Loucy (cell line): ENCODE measurements at regions not wholly inside any gene's neighbourhood (a gene's known extent, or its start where the extent isn't known, plus 50 kb on each side); places are given as distances from the start of the nearest gene placed in this dataset.

Experiments
- H2AFZ ChIP-seq: fragments of 200-600 bp; sonication (generic); 2 replicates; pipeline ENCODE4 v1.6.0; 2016; ENCODE audit warnings: antibody characterized with exemption, mild to moderate bottlenecking, low read length, moderate library complexity
- H3F3A ChIP-seq: fragments of 200-600 bp; 2 replicates; pipeline ENCODE4 v1.6.0; 2016; ENCODE audit warnings: antibody characterized with exemption, low read depth, mild to moderate bottlenecking
- H3K27me3 ChIP-seq: fragments of 200-600 bp; sonication (generic); 2 replicates; pipeline ENCODE4 v1.6.1; 2014; ENCODE audit warnings: low read length, mild to moderate bottlenecking; ENCODE audit not compliant: insufficient read depth, poor library complexity, severe bottlenecking
- H3K36me3 ChIP-seq: fragments of 200-600 bp; sonication (generic); 2 replicates; pipeline ENCODE4 v1.6.1; 2016; ENCODE audit warnings: low read length; ENCODE audit not compliant: insufficient read depth
- H3K4me1 ChIP-seq: fragments of 200-600 bp; sonication (generic); 2 replicates; pipeline ENCODE4 v1.5.1; 2014; ENCODE audit warnings: low read length, mild to moderate bottlenecking; ENCODE audit not compliant: insufficient read depth, poor library complexity, severe bottlenecking
- H3K4me2 ChIP-seq: fragments of 200-600 bp; sonication (generic); 2 replicates; pipeline ENCODE4 v1.6.0; 2014; ENCODE audit warnings: antibody characterized with exemption, low read length, low read depth, mild to moderate bottlenecking; ENCODE audit not compliant: poor library complexity, severe bottlenecking
- H3K4me3 ChIP-seq: fragments of 200-600 bp; sonication (generic); 2 replicates; pipeline ENCODE4 v1.5.1; 2014; ENCODE audit warnings: low read length, mild to moderate bottlenecking, mixed read lengths; ENCODE audit not compliant: poor library complexity, severe bottlenecking
- H3K79me2 ChIP-seq: fragments of 200-600 bp; sonication (generic); 2 replicates; pipeline ENCODE4 v1.6.1; 2014; ENCODE audit warnings: low read length; ENCODE audit not compliant: insufficient read depth
- H3K9ac ChIP-seq: fragments of 200-600 bp; sonication (generic); 2 replicates; pipeline ENCODE4 v1.6.0; 2014; ENCODE audit warnings: mild to moderate bottlenecking, low read depth, low read length, moderate library complexity; ENCODE audit not compliant: poor library complexity, severe bottlenecking
- H3K9me2 ChIP-seq: fragments of 200-600 bp; sonication (generic); replicated peaks from 2 replicates; pipeline ENCODE4 v1.6.1; 2016; ENCODE audit warnings: low read depth, low read length, mixed read lengths
- H3K9me3 ChIP-seq: fragments of 200-600 bp; sonication (generic); 2 replicates; pipeline ENCODE4 v1.6.1; 2014; ENCODE audit warnings: mild to moderate bottlenecking, antibody characterized with exemption, low read length, low read depth; ENCODE audit not compliant: insufficient read depth
- H4K20me1 ChIP-seq: fragments of 200-600 bp; sonication (generic); 2 replicates; pipeline ENCODE4 v1.6.0; 2014; ENCODE audit warnings: antibody characterized with exemption, low read length, mild to moderate bottlenecking; ENCODE audit not compliant: insufficient read depth, poor library complexity, severe bottlenecking
- EZH2phosphoT487 ChIP-seq: fragments of 200-600 bp; IDR thresholded peaks from 2 replicates; pipeline ENCODE4 v1.6.1; 2018; ENCODE audit warnings: antibody characterized with exemption, mild to moderate bottlenecking, moderate library complexity, borderline replicate concordance
- TF ChIP-seq, protein P1 (sequence below): fragments of 200-600 bp; sonication (generic); conservative IDR thresholded peaks from 2 replicates; pipeline ENCODE4 v1.5.1; 2014; ENCODE audit warnings: mild to moderate bottlenecking, antibody characterized with exemption, low read length

DNA sequence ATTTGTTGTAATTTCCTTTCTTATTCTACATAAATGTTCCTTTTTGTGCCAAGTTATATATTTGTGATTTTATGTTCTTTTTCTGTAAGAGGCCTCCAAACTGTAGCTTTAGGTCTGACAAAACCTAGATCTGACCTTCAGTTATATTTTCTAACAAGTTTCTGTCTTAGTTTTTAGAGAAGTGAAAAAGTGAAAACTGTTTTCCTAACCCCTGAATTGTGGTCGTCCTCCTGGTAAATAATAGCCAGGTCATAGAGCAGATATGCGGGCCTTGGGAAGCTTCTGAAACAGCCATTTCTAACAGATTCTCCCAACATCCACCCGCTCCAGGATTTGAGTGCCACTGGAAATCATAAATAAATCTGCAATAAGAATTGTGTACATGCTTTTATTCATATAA, 398.4 kb upstream of the CWC22 start:
- no peaks in the 10 kb centered on the region for H4K20me1 ChIP-seq
- H3K9me2 ChIP-seq = no peaks in the 10 kb centered on the region
- H3K4me2 ChIP-seq = no peak overlapping the region

DNA sequence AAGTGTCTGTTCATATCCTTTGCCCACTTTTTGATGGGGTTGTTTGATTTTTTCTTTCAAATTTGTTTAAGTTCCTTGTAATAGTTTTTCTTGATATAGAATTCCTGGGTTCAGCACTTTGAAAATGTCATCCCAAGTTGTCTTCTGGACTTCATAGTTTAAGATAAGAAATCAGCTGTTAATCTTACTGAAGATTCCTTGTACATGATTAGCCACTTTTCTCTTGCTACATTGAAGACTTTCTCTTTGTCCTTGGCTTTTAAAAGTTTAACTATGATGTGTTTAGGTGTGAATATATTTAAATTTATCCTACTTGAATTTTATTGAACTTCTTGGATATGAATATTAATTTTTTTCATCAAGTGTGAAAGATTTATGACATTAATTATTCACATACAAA, 387.2 kb upstream of the CWC22 start:
- H3K27me3 ChIP-seq = no peaks in the 10 kb centered on the region
- H3F3A ChIP-seq = no peaks in the 10 kb centered on the region
- H3K4me3 ChIP-seq = no peak overlapping the region
- no peaks in the 10 kb centered on the region for H4K20me1 ChIP-seq
- no peak overlapping the region for H2AFZ ChIP-seq
- TF ChIP-seq EZH2phosphoT487 = no peak
- TF ChIP-seq, protein P1, sequence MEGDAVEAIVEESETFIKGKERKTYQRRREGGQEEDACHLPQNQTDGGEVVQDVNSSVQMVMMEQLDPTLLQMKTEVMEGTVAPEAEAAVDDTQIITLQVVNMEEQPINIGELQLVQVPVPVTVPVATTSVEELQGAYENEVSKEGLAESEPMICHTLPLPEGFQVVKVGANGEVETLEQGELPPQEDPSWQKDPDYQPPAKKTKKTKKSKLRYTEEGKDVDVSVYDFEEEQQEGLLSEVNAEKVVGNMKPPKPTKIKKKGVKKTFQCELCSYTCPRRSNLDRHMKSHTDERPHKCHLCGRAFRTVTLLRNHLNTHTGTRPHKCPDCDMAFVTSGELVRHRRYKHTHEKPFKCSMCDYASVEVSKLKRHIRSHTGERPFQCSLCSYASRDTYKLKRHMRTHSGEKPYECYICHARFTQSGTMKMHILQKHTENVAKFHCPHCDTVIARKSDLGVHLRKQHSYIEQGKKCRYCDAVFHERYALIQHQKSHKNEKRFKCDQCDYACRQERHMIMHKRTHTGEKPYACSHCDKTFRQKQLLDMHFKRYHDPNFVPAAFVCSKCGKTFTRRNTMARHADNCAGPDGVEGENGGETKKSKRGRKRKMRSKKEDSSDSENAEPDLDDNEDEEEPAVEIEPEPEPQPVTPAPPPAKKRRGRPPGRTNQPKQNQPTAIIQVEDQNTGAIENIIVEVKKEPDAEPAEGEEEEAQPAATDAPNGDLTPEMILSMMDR = no peak
- H3K36me3 ChIP-seq = no peaks in the 10 kb centered on the region
- no peak overlapping the region for H3K9ac ChIP-seq
- no peaks in the 10 kb centered on the region for H3K9me2 ChIP-seq
- H3K79me2 ChIP-seq = no peaks in the 10 kb centered on the region
- H3K9me3 ChIP-seq = no peaks in the 10 kb centered on the region
- H3K4me2 ChIP-seq = no peak overlapping the region
- H3K4me1 ChIP-seq = no peaks in the 10 kb centered on the region

More for the DNA sequence above, 398.4 kb upstream of the CWC22 start:
- H3K4me1 ChIP-seq = no peaks in the 10 kb centered on the region
- H3K9ac ChIP-seq = no peak overlapping the region
- H2AFZ ChIP-seq = no peak overlapping the region
- H3F3A ChIP-seq = no peaks in the 10 kb centered on the region
- H3K27me3 ChIP-seq = no peaks in the 10 kb centered on the region
- no peak for TF ChIP-seq EZH2phosphoT487
- TF ChIP-seq, protein P1 = no peak
- no peaks in the 10 kb centered on the region for H3K36me3 ChIP-seq
- no peaks in the 10 kb centered on the region for H3K79me2 ChIP-seq
- no peaks in the 10 kb centered on the region for H3K9me3 ChIP-seq
- no peak overlapping the region for H3K4me3 ChIP-seq

DNA sequence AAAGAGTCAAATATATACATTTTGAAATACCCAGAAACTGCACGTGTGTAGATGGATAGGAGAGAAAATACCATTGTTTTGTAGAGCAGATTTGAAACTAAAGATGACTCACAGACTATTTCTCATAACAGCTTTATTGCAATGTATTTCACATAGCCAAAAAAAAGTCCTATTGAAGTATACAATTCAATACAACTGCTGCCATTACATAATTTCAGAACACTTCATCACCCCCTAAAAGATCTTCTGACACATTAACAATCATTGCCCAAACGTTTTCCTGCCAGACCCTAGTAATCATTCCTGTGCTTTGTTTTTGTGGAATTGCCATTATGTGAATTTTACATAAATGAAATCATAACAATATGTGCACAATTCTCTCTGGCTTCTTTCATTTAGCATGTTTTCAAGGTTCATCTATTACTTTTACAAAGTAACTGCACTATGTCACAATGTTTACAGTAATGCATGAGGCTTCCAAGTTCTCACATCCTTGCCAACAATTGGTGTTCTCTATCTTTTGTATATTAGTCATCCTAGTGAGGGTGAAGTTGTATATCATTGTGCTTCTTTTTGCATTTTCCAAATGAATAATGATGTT, 378.6 kb upstream of the CWC22 start:
- H3K79me2 ChIP-seq = no peaks in the 10 kb centered on the region
- H3K9me2 ChIP-seq = no peaks in the 10 kb centered on the region
- no peaks in the 10 kb centered on the region for H3F3A ChIP-seq
- H2AFZ ChIP-seq = no peak overlapping the region
- TF ChIP-seq, protein P1 = no peak
- TF ChIP-seq EZH2phosphoT487 = no peak
- no peaks in the 10 kb centered on the region for H3K27me3 ChIP-seq
- H3K4me3 ChIP-seq = no peak overlapping the region
- H3K9me3 ChIP-seq = no peaks in the 10 kb centered on the region
- no peaks in the 10 kb centered on the region for H3K4me1 ChIP-seq
- H4K20me1 ChIP-seq = no peaks in the 10 kb centered on the region
- H3K9ac ChIP-seq = no peak overlapping the region
- no peaks in the 10 kb centered on the region for H3K36me3 ChIP-seq
- H3K4me2 ChIP-seq = no peak overlapping the region
